ENCODE measurements at regions not wholly inside any gene's neighbourhood (a gene's known extent, or its start where the extent isn't known, plus 50 kb on each side); places are given as distances from the start of the nearest gene placed in this dataset.

- no peak for TF ChIP-seq POLR2AphosphoS5 (IDR thresholded peaks at IDR 0.05; ENCODE audit: low read depth, low read length)
- no peak for TF ChIP-seq TAF1 (IDR thresholded peaks at IDR 0.05; ENCODE audit: borderline replicate concordance, insufficient read depth, low read length)
- TF ChIP-seq FOXP2 (optimal IDR thresholded peaks at IDR 0.05; ENCODE audit: borderline replicate concordance, extremely low read depth, extremely low read length, insufficient read depth): no peak
- TF ChIP-seq, protein P1, sequence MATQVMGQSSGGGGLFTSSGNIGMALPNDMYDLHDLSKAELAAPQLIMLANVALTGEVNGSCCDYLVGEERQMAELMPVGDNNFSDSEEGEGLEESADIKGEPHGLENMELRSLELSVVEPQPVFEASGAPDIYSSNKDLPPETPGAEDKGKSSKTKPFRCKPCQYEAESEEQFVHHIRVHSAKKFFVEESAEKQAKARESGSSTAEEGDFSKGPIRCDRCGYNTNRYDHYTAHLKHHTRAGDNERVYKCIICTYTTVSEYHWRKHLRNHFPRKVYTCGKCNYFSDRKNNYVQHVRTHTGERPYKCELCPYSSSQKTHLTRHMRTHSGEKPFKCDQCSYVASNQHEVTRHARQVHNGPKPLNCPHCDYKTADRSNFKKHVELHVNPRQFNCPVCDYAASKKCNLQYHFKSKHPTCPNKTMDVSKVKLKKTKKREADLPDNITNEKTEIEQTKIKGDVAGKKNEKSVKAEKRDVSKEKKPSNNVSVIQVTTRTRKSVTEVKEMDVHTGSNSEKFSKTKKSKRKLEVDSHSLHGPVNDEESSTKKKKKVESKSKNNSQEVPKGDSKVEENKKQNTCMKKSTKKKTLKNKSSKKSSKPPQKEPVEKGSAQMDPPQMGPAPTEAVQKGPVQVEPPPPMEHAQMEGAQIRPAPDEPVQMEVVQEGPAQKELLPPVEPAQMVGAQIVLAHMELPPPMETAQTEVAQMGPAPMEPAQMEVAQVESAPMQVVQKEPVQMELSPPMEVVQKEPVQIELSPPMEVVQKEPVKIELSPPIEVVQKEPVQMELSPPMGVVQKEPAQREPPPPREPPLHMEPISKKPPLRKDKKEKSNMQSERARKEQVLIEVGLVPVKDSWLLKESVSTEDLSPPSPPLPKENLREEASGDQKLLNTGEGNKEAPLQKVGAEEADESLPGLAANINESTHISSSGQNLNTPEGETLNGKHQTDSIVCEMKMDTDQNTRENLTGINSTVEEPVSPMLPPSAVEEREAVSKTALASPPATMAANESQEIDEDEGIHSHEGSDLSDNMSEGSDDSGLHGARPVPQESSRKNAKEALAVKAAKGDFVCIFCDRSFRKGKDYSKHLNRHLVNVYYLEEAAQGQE (IDR thresholded peaks at IDR 0.05; ENCODE audit: insufficient read depth in 1 of 2, low read depth in 2 of 2, low read length in 2 of 2): no peak
- TF ChIP-seq SIN3A (IDR thresholded peaks at IDR 0.05; ENCODE audit: borderline replicate concordance, insufficient read depth, low read length): no peak
Measured at GRCh38 chr2:239727776-239728600, 297.2 kb downstream of the NDUFA10 start.

- TF ChIP-seq TAF1 (IDR thresholded peaks at IDR 0.05; ENCODE audit: borderline replicate concordance, insufficient read depth, low read length): no peak
- no peak for TF ChIP-seq SIN3A (IDR thresholded peaks at IDR 0.05; ENCODE audit: borderline replicate concordance, insufficient read depth, low read length)
- no peak for TF ChIP-seq FOXP2 (optimal IDR thresholded peaks at IDR 0.05; ENCODE audit: borderline replicate concordance, extremely low read depth, extremely low read length, insufficient read depth)
- TF ChIP-seq POLR2AphosphoS5 (IDR thresholded peaks at IDR 0.05; ENCODE audit: low read depth, low read length): no peak
- TF ChIP-seq, protein P1 (IDR thresholded peaks at IDR 0.05; ENCODE audit: insufficient read depth in 1 of 2, low read depth in 2 of 2, low read length in 2 of 2): no peak
Measured at GRCh38 chr2:239727182-239727775, 297.9 kb downstream of the NDUFA10 start.

DNA sequence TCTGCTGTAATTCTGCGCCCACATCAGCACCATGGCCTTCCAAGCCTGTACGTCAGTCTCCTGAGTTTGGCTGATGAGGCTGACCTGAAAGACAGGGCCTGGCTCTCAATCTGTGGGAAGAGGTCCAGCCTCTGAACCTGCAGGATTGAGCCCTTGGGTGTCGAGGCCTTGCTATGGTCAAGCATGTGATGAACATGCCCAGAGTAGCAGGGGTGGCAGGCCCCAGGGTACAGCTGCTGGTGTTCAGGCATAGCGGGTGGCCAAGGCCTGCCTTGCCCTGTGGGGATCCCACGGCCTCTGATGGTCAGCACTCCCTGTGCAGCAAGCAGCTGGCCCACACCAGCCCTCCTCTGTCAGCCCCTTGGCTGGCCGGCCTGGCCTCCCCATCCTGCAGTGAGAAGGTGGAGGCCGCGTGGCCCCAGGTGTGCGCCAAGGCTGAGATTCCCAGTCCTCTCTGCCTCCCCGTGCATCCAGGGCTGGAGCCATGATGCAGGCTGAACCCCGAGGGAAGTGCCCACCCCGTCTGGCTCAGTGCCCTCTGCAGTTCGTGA, 298.4 kb downstream of the NDUFA10 start:
- TF ChIP-seq TAF1 (IDR thresholded peaks at IDR 0.05; ENCODE audit: borderline replicate concordance, insufficient read depth, low read length) (no peak), FOXP2 (optimal IDR thresholded peaks at IDR 0.05; ENCODE audit: borderline replicate concordance, extremely low read depth, extremely low read length, insufficient read depth) (no peak), SIN3A (IDR thresholded peaks at IDR 0.05; ENCODE audit: borderline replicate concordance, insufficient read depth, low read length) (no peak), POLR2AphosphoS5 (IDR thresholded peaks at IDR 0.05; ENCODE audit: low read depth, low read length) (no peak)
- TF ChIP-seq, protein P1 (IDR thresholded peaks at IDR 0.05; ENCODE audit: insufficient read depth in 1 of 2, low read depth in 2 of 2, low read length in 2 of 2): no peak

GRCh38 chr2:239726091-239726591, 299.0 kb downstream of the NDUFA10 start:
- TF ChIP-seq, protein P1 (IDR thresholded peaks at IDR 0.05; ENCODE audit: insufficient read depth in 1 of 2, low read depth in 2 of 2, low read length in 2 of 2): no peak
- TF ChIP-seq TAF1 (IDR thresholded peaks at IDR 0.05; ENCODE audit: borderline replicate concordance, insufficient read depth, low read length) (no peak), POLR2AphosphoS5 (IDR thresholded peaks at IDR 0.05; ENCODE audit: low read depth, low read length) (no peak), SIN3A (IDR thresholded peaks at IDR 0.05; ENCODE audit: borderline replicate concordance, insufficient read depth, low read length) (no peak), FOXP2 (optimal IDR thresholded peaks at IDR 0.05; ENCODE audit: borderline replicate concordance, extremely low read depth, extremely low read length, insufficient read depth) (no peak)
